Hepatocyte (in vitro differentiated cells): ENCODE measurements at regions not wholly inside any gene's neighbourhood (a gene's known extent, or its start where the extent isn't known, plus 50 kb on each side); places are given as distances from the start of the nearest gene placed in this dataset.

Experiments
- DNase-seq: peaks from one replicate; pipeline ENCODE4 v3.0.0-alpha.2; 2016; ENCODE audit warnings: low spot score
- H2AFZ ChIP-seq: fragments of 200-600 bp; sonication (generic); 2 replicates; pipeline ENCODE4 v1.6.0; 2016; ENCODE audit warnings: antibody characterized with exemption, mild to moderate bottlenecking
- H3K27ac ChIP-seq: fragments of 200-600 bp; sonication (generic); 2 replicates; pipeline ENCODE4 v1.5.1; 2016; ENCODE audit warnings: mild to moderate bottlenecking
- H3K27me3 ChIP-seq: fragments of 200-600 bp; sonication (generic); 2 replicates; pipeline ENCODE4 v1.6.1; 2016
- H3K36me3 ChIP-seq: fragments of 200-600 bp; sonication (generic); replicated peaks from 2 replicates; pipeline ENCODE4 v1.5.1; 2016; ENCODE audit warnings: low read depth; ENCODE audit not compliant: insufficient read depth
- H3K4me1 ChIP-seq: fragments of 200-600 bp; sonication (generic); 2 replicates; pipeline ENCODE4 v1.5.1; 2016; ENCODE audit warnings: mild to moderate bottlenecking, moderate library complexity; ENCODE audit not compliant: insufficient read depth
- H3K4me2 ChIP-seq: fragments of 200-600 bp; sonication (generic); 2 replicates; pipeline ENCODE4 v1.6.0; 2016
- H3K4me3 ChIP-seq: fragments of 200-600 bp; sonication (generic); 2 replicates; pipeline ENCODE4 v1.5.1; 2016; ENCODE audit warnings: mild to moderate bottlenecking
- H3K79me2 ChIP-seq: fragments of 200-600 bp; sonication (generic); 2 replicates; pipeline ENCODE4 v1.6.0; 2017; ENCODE audit warnings: mild to moderate bottlenecking
- H3K9me2 ChIP-seq: fragments of 200-600 bp; sonication (generic); replicated peaks from 2 replicates; pipeline ENCODE4 v1.6.0; 2017; ENCODE audit warnings: mild to moderate bottlenecking; ENCODE audit not compliant: insufficient read depth
- H3K9me3 ChIP-seq: fragments of 200-600 bp; sonication (generic); 2 replicates; pipeline ENCODE4 v1.5.1; 2016; ENCODE audit warnings: low read depth, mild to moderate bottlenecking
- H4K20me1 ChIP-seq: fragments of 200-600 bp; sonication (generic); 2 replicates; pipeline ENCODE4 v1.6.0; 2016; ENCODE audit warnings: mild to moderate bottlenecking; ENCODE audit not compliant: insufficient read depth, poor library complexity, severe bottlenecking
- CTCF ChIP-seq: fragments of 200-600 bp; sonication (generic); IDR thresholded peaks from 2 replicates; pipeline ENCODE4 v1.5.1; 2016; ENCODE audit warnings: antibody characterized with exemption, mild to moderate bottlenecking; ENCODE audit not compliant: poor library complexity
- EZH2 ChIP-seq: fragments of 200-600 bp; sonication (generic); IDR thresholded peaks from 2 replicates; pipeline ENCODE4 v1.6.1; 2016; ENCODE audit warnings: antibody characterized with exemption, mild to moderate bottlenecking, borderline replicate concordance
- EZH2phosphoT487 ChIP-seq: fragments of 200-600 bp; sonication (generic); IDR thresholded peaks from one replicate; pipeline ENCODE4 v1.6.1; 2018; ENCODE audit warnings: antibody characterized with exemption, mild to moderate bottlenecking, low read depth, moderate library complexity; ENCODE audit not compliant: unreplicated experiment, severe bottlenecking
- WGBS: methylation state at CpG from one replicate; pipeline ENCODE4 v1.1.6; 2016; ENCODE audit warnings: low lambda C conversion rate; ENCODE audit errors: missing lambda C conversion rate; 5-methylcytosine and 5-hydroxymethylcytosine counted together

- H3K36me3 ChIP-seq = no peaks in the 10 kb centered on the region
- H3K27ac ChIP-seq = no peak overlapping the region
- no peaks in the 10 kb centered on the region for H3K79me2 ChIP-seq
- no peak overlapping the region for H3K4me2 ChIP-seq
- H3K9me2 ChIP-seq = no peaks in the 10 kb centered on the region
- DNase-seq = no peak
- no peak overlapping the region for H2AFZ ChIP-seq
- no peaks in the 10 kb centered on the region for H3K27me3 ChIP-seq
- no peaks in the 10 kb centered on the region for H3K9me3 ChIP-seq
- no peaks in the 10 kb centered on the region for H4K20me1 ChIP-seq
- H3K4me1 ChIP-seq = no peaks in the 10 kb centered on the region
- no peak for TF ChIP-seq EZH2phosphoT487
- no peak for TF ChIP-seq EZH2
- TF ChIP-seq CTCF = no peak
- no peak overlapping the region for H3K4me3 ChIP-seq
- 87% methylated on average over 7 of the region's 7 CpGs for WGBS
These were observed 66.7 kb upstream of the CORO2B start for GRCh38 chr15:68512052-68512451.

- no peaks in the 10 kb centered on the region for H3K9me3 ChIP-seq
- WGBS = 81% methylated on average over 3 of the region's 3 CpGs
- no peaks in the 10 kb centered on the region for H4K20me1 ChIP-seq
- H3K36me3 ChIP-seq = no peaks in the 10 kb centered on the region
- H3K4me2 ChIP-seq = no peak overlapping the region
- no peaks in the 10 kb centered on the region for H3K79me2 ChIP-seq
- no peaks in the 10 kb centered on the region for H3K27me3 ChIP-seq
- H3K9me2 ChIP-seq = no peaks in the 10 kb centered on the region
- H3K27ac ChIP-seq = no peak overlapping the region
- no peak overlapping the region for H2AFZ ChIP-seq
- H3K4me1 ChIP-seq = no peaks in the 10 kb centered on the region
- no peak for TF ChIP-seq EZH2
- no peak for TF ChIP-seq EZH2phosphoT487
- TF ChIP-seq CTCF = no peak
- no peak for DNase-seq
- H3K4me3 ChIP-seq = no peak overlapping the region
These were observed 66.2 kb upstream of the CORO2B start for GRCh38 chr15:68512598-68512997.

- Histone ChIP-seq H3K4me1 (no peaks in the 10 kb centered on the region), H3K9me2 (no peaks in the 10 kb centered on the region), H3K36me3 (no peaks in the 10 kb centered on the region), H3K9me3 (no peaks in the 10 kb centered on the region), H3K79me2 (no peaks in the 10 kb centered on the region), H2AFZ (no peak overlapping the region), H3K27ac (no peak overlapping the region), H4K20me1 (no peaks in the 10 kb centered on the region), H3K4me2 (no peak overlapping the region), H3K27me3 (no peaks in the 10 kb centered on the region), H3K4me3 (no peak overlapping the region)
- WGBS = 93% methylated on average over 6 of the region's 6 CpGs
- DNase-seq = no peak
- no peak for TF ChIP-seq EZH2
- TF ChIP-seq EZH2phosphoT487 = no peak
These were observed 63.3 kb upstream of the CORO2B start for GRCh38 chr15:68515371-68516095.

GRCh38 chr15:68517285-68517761 is 61.5 kb upstream of the CORO2B start:
- Histone ChIP-seq H3K9me3 (no peaks in the 10 kb centered on the region), H3K9me2 (no peaks in the 10 kb centered on the region), H3K4me3 (no peak overlapping the region), H4K20me1 (no peaks in the 10 kb centered on the region), H2AFZ (no peak overlapping the region), H3K27me3 (no peaks in the 10 kb centered on the region), H3K4me1 (no peaks in the 10 kb centered on the region), H3K79me2 (no peaks in the 10 kb centered on the region), H3K27ac (no peak overlapping the region), H3K36me3 (no peaks in the 10 kb centered on the region), H3K4me2 (no peak overlapping the region)
- DNase-seq = no peak
- TF ChIP-seq EZH2 = no peak
- no peak for TF ChIP-seq CTCF
- no peak for TF ChIP-seq EZH2phosphoT487
- 77% methylated on average over 6 of the region's 6 CpGs for WGBS
